GM19328 (cell line): ENCODE measurements at regions not wholly inside any gene's neighbourhood (a gene's known extent, or its start where the extent isn't known, plus 50 kb on each side); places are given as distances from the start of the nearest gene placed in this dataset.
"Not testable (repeated sequence)": the region's sequence is repeated elsewhere in the genome, so short reads cannot be mapped to it uniquely, and the experiment has no call there.

ENCODE experiments used
- ATAC-seq: cut with Tn5 transposase; IDR thresholded peaks from one replicate; pipeline ENCODE4 v1.9.1; 2021; ENCODE audit warnings: mild to moderate bottlenecking, moderate library complexity; ENCODE audit not compliant: unreplicated experiment

GRCh38 chr1:238485912-238486209, 595.1 kb upstream of the ZP4 start:
- no peak for ATAC-seq

- ATAC-seq, result no peak
Observed at GRCh38 chr1:238485057-238485911, 594.6 kb upstream of the ZP4 start.

- ATAC-seq, result no peak
Observed at GRCh38 chr1:238484121-238484520, 593.4 kb upstream of the ZP4 start.

- no peak for ATAC-seq
Observed at GRCh38 chr1:238476841-238477240, 586.1 kb upstream of the ZP4 start.

- no peak for ATAC-seq
Observed at GRCh38 chr1:238475712-238476111, 585.0 kb upstream of the ZP4 start.

GRCh38 chr1:238474263-238474662, 583.5 kb upstream of the ZP4 start:
- no peak for ATAC-seq

- ATAC-seq, result no peak
Observed at GRCh38 chr1:238469146-238469631, 578.5 kb upstream of the ZP4 start.

GRCh38 chr1:238468068-238468467, 577.3 kb upstream of the ZP4 start:
- no peak for ATAC-seq

GRCh38 chr1:238466459-238466858, 575.7 kb upstream of the ZP4 start:
- ATAC-seq, result no peak

GRCh38 chr1:238465449-238465848, 574.7 kb upstream of the ZP4 start:
- ATAC-seq, result no peak

GRCh38 chr1:238458899-238459298, 568.2 kb upstream of the ZP4 start:
- no peak for ATAC-seq

- no peak for ATAC-seq
Observed at GRCh38 chr1:238457610-238458009, 566.9 kb upstream of the ZP4 start.

GRCh38 chr1:238451781-238452310, 561.1 kb upstream of the ZP4 start:
- no peak for ATAC-seq

- no peak for ATAC-seq
Observed at GRCh38 chr1:238450976-238451375, 560.3 kb upstream of the ZP4 start.

GRCh38 chr1:238443687-238444086, 553.0 kb upstream of the ZP4 start:
- no peak for ATAC-seq

- ATAC-seq, result no peak
Observed at GRCh38 chr1:238439511-238439910, 548.8 kb upstream of the ZP4 start.

- no peak for ATAC-seq
Observed at GRCh38 chr1:238438311-238439270, 547.9 kb upstream of the ZP4 start.

- not testable (repeated sequence) for ATAC-seq
Observed at GRCh38 chr1:238429703-238430102, 539.0 kb upstream of the ZP4 start.

- no peak for ATAC-seq
Observed at GRCh38 chr1:238419209-238419608, 528.5 kb upstream of the ZP4 start.

GRCh38 chr1:238409932-238410331, 519.2 kb upstream of the ZP4 start:
- no peak for ATAC-seq

GRCh38 chr1:238409191-238409850, 518.6 kb upstream of the ZP4 start:
- ATAC-seq, result no peak
